ENCODE measurements at regions not wholly inside any gene's neighbourhood (a gene's known extent, or its start where the extent isn't known, plus 50 kb on each side); places are given as distances from the start of the nearest gene placed in this dataset.

DNA sequence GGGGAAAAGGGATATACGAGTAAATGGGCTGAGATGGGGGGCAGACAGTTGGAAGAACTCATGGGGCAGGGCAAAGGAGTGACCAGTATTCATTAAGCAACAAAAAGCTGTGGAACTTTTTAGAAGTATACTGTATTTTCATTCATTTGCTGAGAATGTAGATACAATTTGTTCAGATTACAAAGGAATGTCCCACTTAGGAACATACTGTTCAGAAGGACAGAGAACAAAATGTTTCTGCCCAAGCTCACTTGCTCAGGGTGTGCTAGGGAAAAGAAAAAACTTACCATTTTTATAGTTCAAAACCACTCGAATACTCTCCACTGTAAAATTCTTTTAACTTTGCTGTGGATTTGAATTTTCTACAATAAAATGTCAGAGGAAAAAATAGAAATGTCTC, 135.2 kb upstream of the AFF2 start:
- no peak for TF ChIP-seq CTCF (conservative IDR thresholded peaks at IDR 0.05; ENCODE audit: low read depth, low read length)
- no peak for TF ChIP-seq EZH2 (IDR thresholded peaks at IDR 0.05; ENCODE audit: low read length, unreplicated experiment)

Data from PC-3 (cell line).